Spleen (tissue), 11 donors: ENCODE measurements at regions not wholly inside any gene's neighbourhood (a gene's known extent, or its start where the extent isn't known, plus 50 kb on each side); places are given as distances from the start of the nearest gene placed in this dataset.

ENCODE experiments used
- DNase-seq: peaks from one replicate; pipeline ENCODE4 v3.0.0-alpha.2; 2020
- H3K27ac ChIP-seq, 8 donors: fragments of 200-600 bp; sonication (generic) in 7 of 8; 1 replicate in 4 of 8; 2 replicates in 4 of 8; pipeline versions ENCODE4 v1.5.0 to v1.8.0; 2016 to 2021; ENCODE audit warnings: inconsistent platforms in 4 of 8, mild to moderate bottlenecking in 4 of 8, moderate library complexity in 1 of 8
- H3K27me3 ChIP-seq, 7 donors: fragments of 200-600 bp; sonication (generic) in 6 of 7; replicated peaks in 1 of 7; 1 replicate in 4 of 7; 2 replicates in 3 of 7; pipeline versions ENCODE4 v1.5.0 to v1.8.0; 2016 to 2021; ENCODE audit warnings: inconsistent platforms in 3 of 7, mild to moderate bottlenecking in 1 of 7
- H3K36me3 ChIP-seq, 6 donors: fragments of 200-600 bp; sonication (generic) in 5 of 6; 1 replicate in 4 of 6; 2 replicates in 2 of 6; pipeline versions ENCODE4 v1.5.0 to v1.8.0; 2016 to 2021; ENCODE audit warnings: inconsistent platforms in 2 of 6
- H3K4me1 ChIP-seq, 6 donors: fragments of 200-600 bp; sonication (generic) in 5 of 6; 1 replicate in 3 of 6; 2 replicates in 3 of 6; pipeline versions ENCODE4 v1.5.0 to v1.8.0; 2016 to 2021; ENCODE audit warnings: inconsistent platforms in 3 of 6
- H3K4me3 ChIP-seq, 8 donors: fragments of 200-600 bp; sonication (generic) in 7 of 8; 1 replicate in 4 of 8; 2 replicates in 4 of 8; pipeline versions ENCODE4 v1.5.0 to v1.8.0; 2016 to 2021; ENCODE audit warnings: inconsistent platforms in 4 of 8, mild to moderate bottlenecking in 4 of 8, moderate library complexity in 2 of 8
- H3K9me3 ChIP-seq, 8 donors: fragments of 200-600 bp; sonication (generic) in 7 of 8; 1 replicate in 4 of 8; 2 replicates in 4 of 8; pipeline versions ENCODE4 v1.5.0 to v1.8.0; 2016 to 2021; ENCODE audit warnings: inconsistent platforms in 4 of 8
- CTCF ChIP-seq, 11 experiments: fragments of 200-600 bp in 7 of 11; fragments of 450-650 bp in 4 of 11; sonication (generic) in 4 of 11; IDR thresholded peaks in 8 of 11; conservative IDR thresholded peaks in 3 of 11; 1 replicate in 7 of 11; 2 replicates in 4 of 11; pipeline versions ENCODE4 v1.4.0 to v1.8.0; 2016 to 2021; ENCODE audit warnings: antibody characterized with exemption in 11 of 11, inconsistent platforms in 4 of 11, mild to moderate bottlenecking in 1 of 11
- POLR2A ChIP-seq, 3 donors: fragments of 450-650 bp; IDR thresholded peaks; one replicate each; pipeline ENCODE4 v1.5.1; 2017; ENCODE audit warnings: antibody characterized with exemption in 3 of 3, mild to moderate bottlenecking in 1 of 3
- POLR2AphosphoS5 ChIP-seq, 3 donors: sonication (generic); formaldehyde crosslinking; IDR thresholded peaks; one replicate each; pipeline ENCODE4 v1.5.1; 2017; ENCODE audit warnings: antibody characterized with exemption in 3 of 3
- WGBS, 5 donors: extraction: QIAGEN DNeasy Blood & Tissue Kit in 3 of 5; methylation state at CpG; one replicate each; pipeline versions ENCODE4 v1.1.5 to v1.1.7; 2013 to 2018; 5-methylcytosine and 5-hydroxymethylcytosine counted together
- intact Hi-C: fragments of 100-400 bp; cut with DNase I; formaldehyde crosslinking; loops from one replicate; pipeline ENCODE4 v1.15.0; 2023; ENCODE audit warnings: low total_unique reads
- donor health status: healthy with polysubstance abuse.
- donor health status: DM: no; HTN: no; CAD: no; lungs with moderate emphysema.
- donor health status: DM: no; HTN: no; CAD: no.
- donor health status: Bipolar disorder and iron deficiency.
- donor health status: healthy.
- donor health status: DM: no; HTN: no; CAD: no.
- donor health status: DM: yes; HTN: yes; CAD: no.

- Histone ChIP-seq H3K36me3 (no peaks in the 10 kb centered on the region), H3K4me3 (no peak overlapping the region), H3K9me3 (peaks cover 0 to 17% (median 0%) of the 10 kb centered on the region in 8 donors), H3K4me1 (peaks cover 0 to 35% (median 16%) of the 10 kb centered on the region in 6 donors), H3K27me3 (no peaks in the 10 kb centered on the region), H3K27ac (peak overlapping the region; percentile 29 to 74 (median 58))
- no peak for DNase-seq
- TF ChIP-seq CTCF (IDR thresholded peaks at IDR 0.05 in 8 of 11, conservative IDR thresholded peaks at IDR 0.05 in 3 of 11) (no peak), POLR2AphosphoS5 (IDR thresholded peaks at IDR 0.05) (no peak), POLR2A (IDR thresholded peaks at IDR 0.05) (no peak)
- intact Hi-C loops = no loop called here
- 82 to 90% (median 85%) methylated on average over 3 of the region's 3 CpGs for WGBS, 5 donors
Observed at GRCh38 chr6:56715741-56716140, 73.1 kb upstream of the DST start.

GRCh38 chr6:56714982-56715456, 72.3 kb upstream of the DST start:
- 47 to 79% (median 66%) methylated on average over 2 of the region's 2 CpGs for WGBS, 5 donors
- Histone ChIP-seq H3K36me3 (no peaks in the 10 kb centered on the region), H3K4me3 (no peak overlapping the region), H3K27ac (peak overlapping the region; percentile 29 to 74 (median 62)), H3K9me3 (peaks cover 0 to 16% (median 0%) of the 10 kb centered on the region in 8 donors), H3K27me3 (no peaks in the 10 kb centered on the region), H3K4me1 (peaks cover 0 to 35% (median 16%) of the 10 kb centered on the region in 6 donors)
- TF ChIP-seq POLR2AphosphoS5 (IDR thresholded peaks at IDR 0.05) (peak in 1 of 3 donors; percentile 62), CTCF (IDR thresholded peaks at IDR 0.05 in 8 of 11, conservative IDR thresholded peaks at IDR 0.05 in 3 of 11) (no peak), POLR2A (IDR thresholded peaks at IDR 0.05) (no peak)
- intact Hi-C loops = no loop called here
- DNase-seq = no peak

- Histone ChIP-seq H3K36me3 (no peaks in the 10 kb centered on the region), H3K4me3 (no peak overlapping the region), H3K27me3 (no peaks in the 10 kb centered on the region), H3K27ac (peak overlapping the region; percentile 2 to 74 (median 54)), H3K4me1 (peaks cover 0 to 38% (median 16%) of the 10 kb centered on the region in 6 donors), H3K9me3 (peaks cover 0 to 9% (median 0%) of the 10 kb centered on the region in 8 donors)
- TF ChIP-seq CTCF (IDR thresholded peaks at IDR 0.05 in 8 of 11, conservative IDR thresholded peaks at IDR 0.05 in 3 of 11) (no peak), POLR2AphosphoS5 (IDR thresholded peaks at IDR 0.05) (no peak), POLR2A (IDR thresholded peaks at IDR 0.05) (no peak)
- 55 to 77% (median 60%) methylated on average over 1 of the region's 1 CpG for WGBS, 5 donors
- no peak for DNase-seq
- intact Hi-C loops = no loop called here
Observed at GRCh38 chr6:56714273-56714672, 71.6 kb upstream of the DST start.

GRCh38 chr6:56713254-56713672, 70.6 kb upstream of the DST start:
- peak overlapping the region in 5 of 8 donors; percentile 9 to 74 (median 68) for H3K27ac ChIP-seq
- peaks cover 0 to 49% (median 22%) of the 10 kb centered on the region in 6 donors for H3K4me1 ChIP-seq
- no peaks in the 10 kb centered on the region for H3K36me3 ChIP-seq
- peaks cover 0 to 3% (median 0%) of the 10 kb centered on the region in 8 donors for H3K9me3 ChIP-seq
- intact Hi-C loops = no loop called here
- WGBS, 5 donors = 58 to 72% (median 62%) methylated on average over 3 of the region's 3 CpGs
- no peak overlapping the region for H3K4me3 ChIP-seq
- no peak for DNase-seq
- no peak for TF ChIP-seq POLR2AphosphoS5 (IDR thresholded peaks at IDR 0.05)
- no peak for TF ChIP-seq POLR2A (IDR thresholded peaks at IDR 0.05)
- no peaks in the 10 kb centered on the region for H3K27me3 ChIP-seq
